ENCODE measurements at regions not wholly inside any gene's neighbourhood (a gene's known extent, or its start where the extent isn't known, plus 50 kb on each side); places are given as distances from the start of the nearest gene placed in this dataset.

GRCh38 chr6:97697456-97697855, 414.4 kb upstream of the MMS22L start:
- no peak for DNase-seq
- TF ChIP-seq CTCF (IDR thresholded peaks at IDR 0.05) = no peak
- H3K4me3 Mint-ChIP-seq = no peak overlapping the region
- H3K27me3 Mint-ChIP-seq (ENCODE audit: insufficient read depth) = no peaks in the 10 kb centered on the region
- peaks cover 26% of the 10 kb centered on the region for H3K9me3 Mint-ChIP-seq
- no peaks in the 10 kb centered on the region for H3K4me1 Mint-ChIP-seq (ENCODE audit: low read depth)
- no peaks in the 10 kb centered on the region for H3K36me3 Mint-ChIP-seq (ENCODE audit: low read depth)
- H3K27ac Mint-ChIP-seq = no peak overlapping the region

DNA sequence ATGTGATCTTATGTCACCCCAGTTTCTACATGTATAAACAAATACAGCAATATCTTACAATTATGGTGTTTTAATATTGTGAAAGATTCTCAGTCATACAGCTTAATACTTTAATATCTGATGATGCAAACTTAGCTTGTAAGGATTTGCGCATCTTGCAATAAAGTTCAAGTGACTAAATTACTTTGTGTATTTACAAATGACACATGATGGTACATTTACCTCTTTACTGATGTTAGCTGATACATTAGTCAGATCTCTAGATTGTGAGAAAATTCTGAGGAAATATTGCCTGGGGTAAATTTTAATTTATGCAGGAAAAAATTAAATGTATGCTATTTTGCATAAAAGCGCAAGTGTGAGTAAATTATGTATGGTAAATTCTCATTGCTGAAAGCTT, 418.8 kb upstream of the MMS22L start:
- no peak for TF ChIP-seq CTCF (IDR thresholded peaks at IDR 0.05)
- H3K4me1 Mint-ChIP-seq (ENCODE audit: low read depth) = no peaks in the 10 kb centered on the region
- H3K36me3 Mint-ChIP-seq (ENCODE audit: low read depth) = no peaks in the 10 kb centered on the region
- no peaks in the 10 kb centered on the region for H3K27me3 Mint-ChIP-seq (ENCODE audit: insufficient read depth)
- DNase-seq = no peak
- no peak overlapping the region for H3K27ac Mint-ChIP-seq
- peaks cover 27% of the 10 kb centered on the region for H3K9me3 Mint-ChIP-seq
- H3K4me3 Mint-ChIP-seq = no peak overlapping the region

DNA sequence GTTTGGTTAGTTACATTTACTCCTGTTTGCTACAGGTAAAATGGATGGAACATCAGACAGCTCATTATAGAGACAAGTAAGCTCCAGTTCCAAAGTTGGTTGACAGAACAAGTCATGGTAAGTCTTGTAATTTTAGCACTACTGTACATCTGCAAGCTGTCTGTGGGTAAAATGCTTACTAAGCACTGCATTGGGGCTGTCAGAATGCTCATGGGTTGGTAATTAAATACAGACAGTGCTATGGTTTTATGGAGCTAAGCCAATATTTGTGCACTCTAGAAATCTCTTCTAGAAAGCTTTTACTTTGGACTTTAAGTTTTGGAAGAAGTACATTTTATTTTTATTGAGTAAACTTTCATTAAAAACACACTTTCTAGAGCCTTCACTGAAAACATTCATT, 419.2 kb upstream of the MMS22L start:
- H3K4me3 Mint-ChIP-seq = no peak overlapping the region
- TF ChIP-seq CTCF (IDR thresholded peaks at IDR 0.05) = no peak
- DNase-seq = no peak
- H3K27me3 Mint-ChIP-seq (ENCODE audit: insufficient read depth) = no peaks in the 10 kb centered on the region
- H3K4me1 Mint-ChIP-seq (ENCODE audit: low read depth) = no peaks in the 10 kb centered on the region
- H3K36me3 Mint-ChIP-seq (ENCODE audit: low read depth) = no peaks in the 10 kb centered on the region
- H3K27ac Mint-ChIP-seq = no peak overlapping the region
- peaks cover 27% of the 10 kb centered on the region for H3K9me3 Mint-ChIP-seq

DNA sequence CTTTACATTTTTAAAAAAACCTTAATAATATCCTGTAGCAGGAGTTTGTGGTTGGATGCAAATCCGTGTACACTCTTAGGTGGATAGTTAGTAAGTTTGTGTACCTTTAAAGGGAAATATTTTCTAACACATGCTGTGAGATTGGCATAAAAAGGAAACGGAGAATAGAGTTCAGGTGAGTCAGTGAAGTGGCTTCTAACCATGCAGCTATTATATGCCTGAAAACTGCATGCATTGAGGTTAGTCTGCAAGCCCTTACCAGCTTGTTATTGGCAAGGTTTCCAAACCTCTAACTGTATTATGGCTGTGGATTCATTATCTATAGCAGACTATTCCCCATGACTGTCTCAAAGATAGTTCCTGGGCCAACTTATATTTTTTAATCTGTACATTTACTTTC, 420.6 kb upstream of the MMS22L start:
- no peak for TF ChIP-seq CTCF (IDR thresholded peaks at IDR 0.05)
- Mint-ChIP-seq H3K27ac (no peak overlapping the region), H3K4me1 (ENCODE audit: low read depth) (no peaks in the 10 kb centered on the region), H3K36me3 (ENCODE audit: low read depth) (no peaks in the 10 kb centered on the region), H3K27me3 (ENCODE audit: insufficient read depth) (no peaks in the 10 kb centered on the region), H3K4me3 (no peak overlapping the region), H3K9me3 (peaks cover 22% of the 10 kb centered on the region)
- DNase-seq = no peak

DNA sequence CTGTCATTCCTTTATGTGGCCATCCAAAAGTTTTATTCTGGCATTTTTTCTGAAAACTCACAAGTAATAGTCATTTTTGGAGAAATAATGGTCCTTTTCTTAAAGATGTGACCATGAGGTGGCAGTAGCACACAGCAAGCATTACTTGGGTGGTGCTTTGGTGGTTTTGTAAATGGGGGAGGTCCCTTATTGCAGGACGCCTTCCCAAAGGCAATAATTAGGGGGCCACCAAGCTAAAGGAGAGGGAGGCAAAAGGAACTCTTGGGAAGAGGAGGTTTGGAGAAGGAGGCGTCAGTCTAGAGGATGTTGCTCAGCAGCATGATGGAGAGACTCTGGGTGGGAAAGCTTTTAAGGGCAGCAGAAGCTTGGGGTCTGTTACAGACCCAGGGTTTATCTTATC, 422.6 kb upstream of the MMS22L start:
- H3K36me3 Mint-ChIP-seq (ENCODE audit: low read depth) = no peaks in the 10 kb centered on the region
- H3K4me3 Mint-ChIP-seq = no peak overlapping the region
- 0 out of 2 replicates have a peak, but pooled peaks cover 2% of the 10 kb centered on the region for H3K27me3 Mint-ChIP-seq (ENCODE audit: insufficient read depth)
- TF ChIP-seq CTCF (IDR thresholded peaks at IDR 0.05) = peak; percentile 27; the same call in 1 of the 2 replicates
- DNase-seq = no peak
- no peaks in the 10 kb centered on the region for H3K4me1 Mint-ChIP-seq (ENCODE audit: low read depth)
- H3K9me3 Mint-ChIP-seq = peaks cover 22% of the 10 kb centered on the region; the same call in 1 of the 2 replicates
- H3K27ac Mint-ChIP-seq = no peak overlapping the region

DNA sequence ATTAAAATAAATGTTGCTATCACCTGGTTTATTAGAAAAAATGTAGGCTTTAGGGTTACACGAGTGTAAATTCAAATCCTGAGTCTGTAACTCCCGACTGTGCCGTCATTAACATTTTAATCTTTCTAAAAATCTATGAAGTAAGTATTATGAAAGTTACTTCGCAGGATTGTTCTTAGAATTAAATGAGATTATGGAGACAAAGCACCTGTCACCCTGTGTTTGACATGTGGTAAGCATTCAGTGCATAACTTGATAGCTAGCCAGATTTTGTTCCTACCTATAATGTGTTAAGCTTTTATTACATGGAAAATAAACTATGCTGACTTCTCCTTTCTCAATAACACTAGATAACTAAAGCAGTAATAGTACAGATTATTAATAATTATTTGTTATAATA, 429.7 kb upstream of the MMS22L start:
- Mint-ChIP-seq H3K4me1 (ENCODE audit: low read depth) (no peaks in the 10 kb centered on the region), H3K4me3 (no peak overlapping the region), H3K27ac (no peak overlapping the region), H3K36me3 (ENCODE audit: low read depth) (no peaks in the 10 kb centered on the region), H3K9me3 (peaks cover 35% of the 10 kb centered on the region), H3K27me3 (ENCODE audit: insufficient read depth) (0 out of 2 replicates have a peak, but pooled peaks cover 2% of the 10 kb centered on the region)
- no peak for DNase-seq
- no peak for TF ChIP-seq CTCF (IDR thresholded peaks at IDR 0.05)
